ENCODE measurements at regions not wholly inside any gene's neighbourhood (a gene's known extent, or its start where the extent isn't known, plus 50 kb on each side); places are given as distances from the start of the nearest gene placed in this dataset.
"Not testable (repeated sequence)": the region's sequence is repeated elsewhere in the genome, so short reads cannot be mapped to it uniquely, and the experiment has no call there.

DNA sequence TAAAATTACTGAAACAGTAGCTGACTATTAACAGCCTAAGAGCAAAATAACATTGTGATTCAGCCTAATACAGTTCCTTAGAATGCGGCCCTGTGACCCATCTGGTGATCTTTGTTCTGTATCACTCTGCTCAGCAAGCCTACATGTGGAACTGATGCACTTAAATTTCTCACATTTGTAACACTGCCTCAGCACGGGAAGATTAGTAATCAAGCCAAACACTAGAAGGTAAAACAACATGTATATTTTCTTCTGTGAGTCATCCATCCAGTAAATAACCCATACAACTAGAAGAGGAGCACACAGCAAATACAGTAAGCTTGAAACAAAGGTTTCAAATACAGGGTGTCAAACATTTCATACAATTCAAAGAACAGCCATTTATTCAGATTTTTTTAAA is 189.7 kb upstream of the NOX3 start:
- no peak for DNase-seq

DNA sequence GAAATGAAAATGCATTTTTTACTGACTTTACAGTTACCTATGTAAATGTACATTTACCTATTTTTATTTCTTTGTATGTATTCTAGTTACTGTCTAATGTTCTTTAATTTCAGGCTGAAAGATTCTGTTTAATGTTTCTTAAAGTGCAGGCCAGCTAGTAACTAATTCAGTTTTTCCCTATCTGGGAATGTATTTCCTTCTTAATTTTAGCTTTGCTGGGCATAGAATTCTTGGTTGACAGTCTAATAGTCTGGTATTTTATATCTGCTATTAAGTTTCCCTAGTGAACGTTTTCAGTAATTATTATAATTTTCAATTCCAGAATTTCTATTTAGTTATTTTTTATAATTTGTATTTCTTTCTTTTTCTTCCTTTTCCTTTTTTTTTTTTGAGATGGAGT is 186.0 kb upstream of the NOX3 start:
- no peak for DNase-seq

DNA sequence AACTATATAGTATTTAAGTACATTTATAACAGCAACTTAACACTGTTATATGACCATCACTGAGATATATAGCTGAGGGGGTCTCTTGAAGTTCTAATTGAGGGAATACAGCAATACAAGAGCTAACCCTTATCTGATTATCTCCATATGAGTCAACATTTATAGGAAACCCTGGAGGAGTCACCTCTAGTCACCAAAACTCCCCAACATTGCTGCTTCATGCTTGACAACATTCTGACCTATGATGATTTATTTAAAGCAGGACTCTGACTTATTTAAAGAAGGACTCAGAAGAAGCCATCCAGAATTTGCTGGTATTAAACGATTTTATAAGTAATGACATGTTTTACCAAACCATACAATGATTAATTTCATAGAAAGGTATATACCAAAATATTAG is 182.6 kb upstream of the NOX3 start:
- DNase-seq, result no peak

DNA sequence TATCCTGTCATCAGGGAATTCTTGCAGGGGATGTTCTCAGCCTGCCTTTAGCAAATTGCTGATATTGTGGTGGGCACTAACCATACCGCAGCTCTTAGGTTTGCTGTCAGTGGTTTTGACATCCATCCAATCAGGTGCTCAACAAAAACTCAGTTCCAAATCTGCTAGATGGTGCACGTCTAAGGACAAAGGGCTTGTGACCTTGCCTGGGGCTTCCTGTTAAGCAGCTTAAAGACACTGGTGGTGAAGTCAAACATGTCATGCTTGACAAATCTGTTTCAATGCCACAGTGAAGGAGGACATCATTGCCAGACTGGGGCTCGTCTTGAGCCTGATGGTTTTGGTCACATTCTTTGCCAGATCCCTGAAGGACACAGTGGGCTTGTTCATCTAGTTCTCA is 179.8 kb upstream of the NOX3 start:
- no peak for DNase-seq

DNA sequence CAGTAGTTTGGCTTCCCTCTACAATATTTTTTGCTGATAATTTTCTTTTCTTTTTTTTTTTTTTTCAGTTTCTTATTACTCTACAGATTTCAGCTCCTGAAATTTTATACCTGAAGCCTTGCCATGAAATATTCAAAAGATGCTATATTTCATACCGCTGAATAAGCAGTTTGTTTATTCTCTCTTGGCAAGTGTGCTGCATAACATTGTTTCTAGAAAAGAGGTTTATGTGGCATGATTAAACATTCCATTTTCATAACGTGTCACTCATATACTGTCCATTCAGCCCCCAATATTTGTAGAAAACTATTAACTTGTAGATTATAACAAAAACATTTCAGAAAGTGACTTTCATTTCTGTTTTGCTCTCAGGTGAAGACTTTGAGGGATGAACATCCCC is 174.4 kb upstream of the NOX3 start:
- no peak for DNase-seq

DNA sequence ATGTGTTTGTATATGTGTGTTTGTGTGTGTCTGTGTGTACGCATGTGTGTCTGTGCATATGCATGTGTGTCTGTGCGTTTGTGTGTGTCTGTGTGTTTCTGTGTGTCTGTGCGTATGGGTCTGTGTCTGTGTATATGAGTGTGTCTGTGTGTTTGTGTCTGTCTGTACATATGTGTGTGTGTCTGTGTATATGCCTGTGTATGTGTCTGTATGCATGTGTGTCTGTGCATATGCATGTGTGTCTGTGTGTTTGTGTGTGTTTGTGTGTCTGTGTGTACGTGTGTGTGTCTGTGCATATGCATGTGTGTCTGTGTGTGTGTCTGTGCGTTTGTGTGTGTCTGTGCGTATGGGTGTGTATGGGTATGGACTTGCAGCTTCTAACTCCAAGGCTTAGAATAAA is 174.0 kb upstream of the NOX3 start:
- no peak for DNase-seq

DNA sequence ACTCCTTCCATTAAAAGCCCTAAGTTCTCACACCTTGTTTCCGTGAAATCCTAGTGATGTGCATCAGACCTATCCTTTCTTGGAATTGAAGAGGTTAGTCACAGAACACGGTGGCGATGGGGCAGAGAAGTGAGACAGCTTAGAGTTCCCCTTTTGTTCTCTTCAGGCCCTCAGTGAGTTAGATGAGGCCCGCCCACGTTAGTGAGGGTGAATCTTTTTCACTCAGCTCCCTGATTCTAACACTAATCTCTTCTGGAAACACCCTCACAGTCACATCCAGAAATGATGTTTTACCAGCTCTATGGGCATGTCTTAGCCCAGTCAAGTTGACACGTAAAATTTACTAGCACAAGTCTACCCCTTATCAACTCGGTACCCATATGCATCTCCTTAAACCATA is 172.7 kb upstream of the NOX3 start:
- DNase-seq, result no peak

DNA sequence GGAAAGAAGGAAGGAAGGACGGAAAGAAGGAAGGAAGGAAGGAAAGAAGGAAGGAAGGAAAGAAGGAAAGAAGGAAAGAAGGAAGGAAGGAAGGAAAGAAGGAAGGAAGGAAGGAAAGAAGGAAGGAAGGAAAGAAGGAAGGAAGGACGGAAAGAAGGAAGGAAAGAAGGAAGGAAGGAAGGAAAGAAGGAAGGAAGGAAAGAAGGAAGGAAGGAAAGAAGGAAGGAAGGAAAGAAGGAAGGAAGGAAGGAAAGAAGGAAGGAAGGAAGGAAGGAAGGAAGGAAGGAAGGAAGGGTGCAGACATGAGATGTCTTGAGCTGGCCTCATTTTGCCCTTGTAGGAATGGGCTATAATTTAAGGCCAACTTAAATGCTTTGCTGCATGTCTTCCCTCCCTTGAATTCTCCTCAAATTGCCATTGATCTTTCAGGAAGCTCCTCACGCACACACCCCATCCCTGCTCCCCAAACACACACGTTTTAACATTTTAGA is 172.1 kb upstream of the NOX3 start:
- not testable (repeated sequence) for DNase-seq

DNA sequence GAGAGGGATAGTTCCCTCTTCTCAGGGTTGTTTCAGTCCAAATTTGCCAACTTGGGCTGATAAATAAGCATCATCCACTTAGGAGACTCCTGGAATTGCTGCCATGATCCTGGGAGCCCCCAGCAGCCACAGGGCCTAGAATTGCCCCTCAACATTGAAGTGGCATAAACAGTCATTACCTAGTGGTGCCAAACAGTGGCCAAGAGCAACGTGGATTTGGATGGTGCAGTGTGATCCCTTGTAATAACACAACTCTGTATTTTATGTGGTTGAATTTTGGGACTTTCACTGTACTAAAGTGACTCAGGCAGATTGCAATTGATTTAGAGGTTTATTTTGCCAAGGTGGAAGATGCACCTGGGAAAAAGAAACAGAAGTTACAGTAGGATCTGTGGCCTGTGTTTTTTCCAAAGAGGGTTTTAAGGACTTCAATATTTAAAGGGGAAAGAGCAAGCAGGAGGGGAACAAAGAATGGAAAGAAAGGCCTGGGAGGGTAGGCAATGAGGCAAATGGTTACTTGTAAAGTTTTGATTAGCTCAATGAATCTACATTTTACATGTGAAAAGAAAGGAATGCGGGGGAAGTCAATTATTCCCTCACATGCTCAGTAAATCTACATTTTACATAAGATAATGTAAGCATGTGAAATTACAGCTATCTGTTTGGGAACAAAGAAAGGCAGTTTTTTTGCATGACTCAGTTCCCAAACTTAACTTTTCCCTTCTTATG is 168.0 kb upstream of the NOX3 start:
- no peak for DNase-seq

DNA sequence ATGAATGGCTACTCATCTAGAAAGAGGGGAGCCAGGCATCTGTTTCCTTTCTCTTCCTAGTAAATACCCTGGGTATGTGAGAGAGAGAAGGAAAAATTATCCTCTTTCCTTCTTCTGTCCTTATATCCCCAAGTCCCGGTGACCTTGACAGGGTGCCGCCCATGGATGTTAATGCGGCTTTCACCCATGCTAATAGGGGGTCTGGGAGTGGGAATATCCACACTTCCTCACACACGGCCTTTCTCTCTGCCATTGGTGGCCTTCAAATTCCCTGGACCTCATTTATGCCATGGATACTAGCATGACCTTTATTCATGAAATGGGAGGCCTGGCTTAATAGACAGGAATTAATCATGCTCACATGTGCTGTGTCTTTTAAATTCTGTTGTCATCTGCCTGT is 159.0 kb upstream of the NOX3 start:
- DNase-seq, result no peak

DNA sequence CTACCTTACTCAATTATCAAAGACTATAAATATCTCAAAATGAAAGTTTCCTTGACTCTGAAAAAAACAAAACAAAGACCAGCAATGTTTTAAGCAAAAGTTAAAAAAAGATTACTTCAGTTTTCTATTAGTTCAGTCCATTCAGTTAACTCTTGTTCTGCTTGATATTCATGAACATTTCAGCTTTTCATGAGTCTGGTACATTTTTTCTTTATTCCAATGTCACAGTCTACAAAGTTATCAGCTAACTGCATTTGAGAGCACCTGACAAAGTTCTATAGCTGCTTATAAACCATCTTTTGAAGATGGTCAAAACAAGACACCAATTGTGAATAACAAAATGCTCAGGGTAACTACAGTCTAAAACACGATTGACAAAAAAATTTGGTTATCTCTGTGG is 156.1 kb upstream of the NOX3 start:
- DNase-seq, result no peak

DNA sequence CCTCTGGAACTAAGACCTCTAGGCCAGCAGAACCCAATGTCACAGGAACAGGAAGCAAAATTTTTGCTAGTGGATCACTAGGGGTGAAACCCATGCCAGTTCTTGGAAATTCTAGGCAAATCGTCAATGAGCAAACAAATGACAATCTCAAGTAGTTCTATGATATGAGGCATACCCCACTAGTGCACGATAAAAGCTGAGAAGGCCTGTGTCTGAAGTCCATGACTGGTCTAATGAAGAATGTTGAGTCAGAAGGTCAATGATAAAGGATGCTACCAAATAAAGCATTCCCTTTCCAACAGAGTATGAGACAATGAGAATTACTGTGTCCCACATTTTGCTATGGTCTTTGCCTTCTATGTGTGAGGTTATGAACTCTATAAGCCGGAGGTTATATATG is 149.4 kb upstream of the NOX3 start:
- no peak for DNase-seq

DNA sequence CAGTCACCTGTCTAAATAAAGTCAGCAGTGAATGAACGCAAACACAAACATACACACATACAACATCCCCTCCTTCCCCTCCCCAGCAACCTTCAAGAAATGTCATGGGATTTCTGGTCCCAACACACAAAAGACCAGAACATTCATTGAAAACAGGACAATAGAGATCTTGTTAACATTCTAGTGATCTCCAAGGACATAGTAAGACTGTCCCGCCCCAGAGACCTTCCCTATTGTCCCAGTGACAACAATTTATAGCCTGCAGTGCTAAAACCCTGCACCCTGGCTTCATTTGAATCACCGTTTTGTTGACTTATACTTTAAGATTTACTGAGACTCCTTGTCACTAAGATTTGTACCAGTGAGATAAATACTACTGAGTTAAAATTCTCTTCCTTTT is 143.9 kb upstream of the NOX3 start:
- no peak for DNase-seq

DNA sequence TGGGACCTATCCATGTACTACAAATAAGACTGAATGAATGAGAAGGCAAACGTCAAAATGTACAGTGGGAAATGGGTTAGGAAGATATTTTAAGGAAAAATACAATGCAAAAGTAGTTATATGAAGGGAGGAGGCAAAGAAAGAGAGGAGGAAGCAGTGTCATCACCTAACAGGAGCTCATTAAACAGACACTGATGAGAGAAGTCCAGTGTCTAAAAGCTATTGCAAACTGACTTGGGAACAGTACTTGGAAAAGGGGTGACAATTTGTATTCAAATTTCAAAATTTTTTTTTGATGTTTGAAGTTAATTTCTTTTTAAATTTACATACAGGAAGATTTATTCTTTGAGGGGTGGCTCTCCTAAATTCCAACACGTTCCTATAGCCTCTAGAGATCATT is 143.5 kb upstream of the NOX3 start:
- no peak for DNase-seq

DNA sequence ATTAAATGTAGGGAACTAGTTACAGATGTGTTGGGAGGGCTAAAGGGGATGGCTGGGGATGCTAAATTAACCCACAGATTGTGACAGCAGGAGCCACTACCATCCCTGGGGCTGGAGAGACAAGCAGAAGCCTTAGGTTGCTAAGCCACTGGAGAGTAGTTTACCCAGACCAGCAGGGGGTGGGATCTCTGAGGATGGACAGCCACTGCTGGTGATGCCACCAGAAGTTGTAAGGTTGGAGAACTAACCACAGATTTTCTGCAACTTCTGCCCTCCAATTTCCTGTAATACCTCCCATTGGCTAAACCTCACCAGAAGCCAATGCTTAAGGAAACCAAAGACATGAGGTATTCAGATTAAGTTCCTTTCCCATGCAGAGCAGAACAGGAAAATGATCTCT is 139.6 kb upstream of the NOX3 start:
- no peak for DNase-seq

DNA sequence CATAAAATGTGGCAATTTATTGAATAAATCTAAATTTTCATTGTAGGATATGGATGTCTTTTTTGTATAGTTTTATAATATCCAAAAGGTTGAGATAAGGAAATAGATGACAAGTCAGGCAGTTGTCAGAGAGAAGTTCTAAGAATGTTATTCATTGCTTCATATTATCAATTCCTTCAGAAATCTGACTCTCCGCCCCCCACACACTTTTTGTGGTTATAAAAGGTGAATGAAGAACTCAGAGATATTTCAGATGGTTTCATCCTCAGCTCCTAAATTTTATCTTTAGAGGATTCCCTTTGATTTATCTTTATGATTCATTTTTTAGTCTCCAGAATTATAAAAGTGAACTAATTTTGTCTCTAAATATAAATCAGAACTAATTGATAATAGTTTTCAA is 136.1 kb upstream of the NOX3 start:
- DNase-seq, result no peak

DNA sequence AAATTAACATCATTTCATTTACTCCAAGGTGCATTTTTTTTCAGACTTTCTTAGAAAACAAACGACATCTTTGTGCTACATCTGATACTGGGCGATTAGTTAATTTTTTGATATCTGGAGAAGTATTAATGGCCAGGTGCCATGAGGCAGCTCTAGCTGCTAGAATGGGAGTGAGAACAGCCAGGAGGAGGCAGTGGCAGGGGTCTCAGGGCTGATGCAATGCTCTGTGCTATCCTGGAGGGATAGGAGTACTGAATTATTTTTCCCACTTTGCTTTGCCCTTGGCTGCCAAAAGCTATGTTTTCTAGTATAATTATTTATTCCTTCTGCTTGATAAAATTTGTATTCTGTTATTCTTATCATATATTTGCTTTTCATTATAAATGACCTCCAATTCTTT is 133.6 kb upstream of the NOX3 start:
- DNase-seq, result no peak

DNA sequence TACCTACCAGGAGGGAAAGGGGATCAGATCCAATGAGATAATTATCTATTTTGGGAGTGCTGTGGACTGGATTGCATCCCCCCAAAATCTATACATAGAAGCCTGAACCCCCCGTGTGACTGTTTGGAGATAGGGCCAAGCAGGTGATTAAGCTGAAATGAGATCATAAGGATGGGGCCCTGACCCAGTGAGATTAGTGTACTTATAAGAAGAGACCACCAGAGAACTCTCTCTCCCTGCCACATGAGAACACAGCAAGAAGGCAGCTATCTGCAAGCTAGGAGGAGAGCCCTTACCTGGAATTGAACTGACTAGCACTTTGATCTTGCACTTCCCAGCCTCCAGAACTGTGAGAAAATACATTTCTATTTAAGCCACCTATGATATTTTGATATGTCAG is 132.2 kb upstream of the NOX3 start:
- no peak for DNase-seq

DNA sequence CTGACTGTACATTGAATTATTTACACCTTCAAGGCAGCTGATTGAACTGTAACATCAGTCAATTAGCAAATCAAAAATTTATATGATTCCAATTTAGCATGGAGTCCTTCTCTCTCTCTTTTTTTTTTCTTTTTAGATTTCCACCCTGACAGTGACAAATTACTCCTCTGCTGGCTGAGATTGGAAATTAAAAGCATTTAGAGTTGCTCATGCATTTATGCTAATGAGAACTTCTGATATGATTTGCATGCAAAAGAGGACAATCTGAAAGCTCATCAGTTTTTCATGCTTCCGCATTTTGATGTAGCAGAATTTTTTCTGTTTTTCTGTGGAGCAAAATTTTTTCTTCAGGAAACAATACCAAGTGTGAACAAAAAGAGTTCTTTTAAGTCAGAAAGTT is 130.5 kb upstream of the NOX3 start:
- no peak for DNase-seq

DNA sequence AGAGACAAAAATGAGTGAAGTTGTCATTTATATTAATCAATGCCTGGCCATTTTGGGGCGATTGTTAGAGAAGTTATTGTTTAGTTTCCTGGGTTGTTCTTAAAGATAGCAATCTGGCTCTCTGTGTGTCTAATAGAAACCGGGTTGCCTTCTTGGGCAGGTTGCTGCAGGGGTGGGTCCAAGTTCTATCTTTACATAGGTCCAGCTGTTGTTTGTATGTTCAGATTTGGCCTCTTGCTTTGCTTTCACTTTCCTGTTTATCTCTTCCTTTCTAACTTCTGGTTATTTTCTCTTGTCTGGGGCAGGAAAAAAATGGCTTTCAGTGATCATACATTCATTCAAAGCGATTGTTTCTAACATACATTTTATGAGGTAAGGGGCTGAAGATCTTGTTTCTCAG is 128.4 kb upstream of the NOX3 start:
- no peak for DNase-seq

DNA sequence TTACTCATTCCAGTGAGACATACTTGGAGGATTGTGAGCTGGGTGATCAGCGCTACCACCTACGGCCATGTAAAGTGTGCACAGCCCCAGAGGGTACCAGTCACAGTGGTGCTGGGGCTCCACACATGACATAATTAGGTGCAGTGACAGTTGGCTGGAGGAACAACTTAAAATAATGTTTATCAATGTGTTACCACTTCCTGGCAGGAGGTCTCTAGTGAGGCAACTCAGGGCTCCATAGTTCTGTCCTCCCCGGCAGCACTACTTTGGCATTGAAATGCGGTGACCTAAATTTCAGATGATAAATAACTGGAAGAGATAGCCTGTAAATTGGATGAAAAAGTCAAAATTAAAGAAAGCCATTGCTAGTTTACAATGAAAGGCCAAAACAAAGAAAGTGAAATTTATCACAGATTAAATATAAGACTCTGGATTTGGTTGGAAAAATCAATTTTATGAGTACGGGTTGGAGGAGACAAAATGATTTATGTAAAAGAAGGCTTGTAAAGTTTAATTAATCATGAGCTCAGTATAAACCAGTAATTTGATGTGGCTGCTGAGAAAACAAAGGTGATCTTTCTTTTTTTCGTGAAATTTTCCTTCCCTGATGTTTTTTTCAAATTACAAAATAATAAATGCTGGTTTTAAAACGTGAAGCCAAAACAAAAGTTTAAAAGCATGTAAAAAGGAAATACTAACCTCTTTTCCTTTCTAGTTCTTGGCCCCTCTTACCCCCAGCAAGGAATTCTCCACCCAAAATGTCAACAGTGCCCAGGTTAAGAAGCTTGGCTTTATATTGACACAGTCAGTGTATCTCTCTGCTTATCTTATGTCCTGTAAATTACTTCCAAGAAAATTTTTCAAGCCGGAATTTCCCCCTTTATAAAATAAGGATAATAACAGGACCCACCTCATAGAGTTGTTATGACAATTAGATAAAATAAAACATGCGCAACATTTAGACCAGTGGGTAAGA is 126.7 kb upstream of the NOX3 start:
- no peak for DNase-seq

DNA sequence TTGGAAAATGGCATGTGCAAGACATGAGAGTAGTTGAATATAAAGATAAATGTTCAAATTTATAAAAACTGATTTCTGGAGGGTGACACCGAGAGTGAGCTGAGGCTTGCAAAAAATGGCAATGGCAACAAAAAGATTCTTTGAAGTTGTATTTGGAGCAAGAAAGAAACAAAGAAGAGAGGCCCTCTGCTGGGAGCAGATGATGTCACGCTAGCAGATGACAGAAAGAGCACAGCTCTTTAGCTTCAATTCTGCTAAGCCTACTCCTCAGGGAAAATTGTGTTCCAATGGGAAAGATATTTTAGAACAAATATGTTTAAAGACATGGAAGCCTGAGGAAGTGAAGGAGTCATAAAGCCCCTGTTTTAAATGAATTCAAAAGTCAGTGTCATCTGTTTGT is 125.3 kb upstream of the NOX3 start:
- no peak for DNase-seq

DNA sequence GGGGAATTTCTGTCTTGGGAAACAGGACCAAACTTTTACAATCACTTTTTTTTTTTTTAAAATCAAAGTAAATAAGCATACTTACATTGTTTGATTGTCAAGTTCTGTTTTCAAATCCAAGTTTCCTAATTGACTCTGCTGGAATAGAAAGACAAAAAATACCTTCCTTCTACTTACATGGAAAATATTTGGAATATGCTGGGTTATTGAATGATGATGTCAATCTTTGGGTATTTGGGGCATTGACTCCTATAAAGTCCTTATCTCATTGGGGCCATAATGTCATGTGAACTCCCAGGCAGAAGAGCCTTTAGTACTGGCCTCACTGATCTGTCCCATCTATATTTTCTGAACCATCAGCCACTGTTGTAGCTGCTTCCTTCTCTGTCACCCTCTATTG is 122.6 kb upstream of the NOX3 start:
- DNase-seq, result no peak

DNA sequence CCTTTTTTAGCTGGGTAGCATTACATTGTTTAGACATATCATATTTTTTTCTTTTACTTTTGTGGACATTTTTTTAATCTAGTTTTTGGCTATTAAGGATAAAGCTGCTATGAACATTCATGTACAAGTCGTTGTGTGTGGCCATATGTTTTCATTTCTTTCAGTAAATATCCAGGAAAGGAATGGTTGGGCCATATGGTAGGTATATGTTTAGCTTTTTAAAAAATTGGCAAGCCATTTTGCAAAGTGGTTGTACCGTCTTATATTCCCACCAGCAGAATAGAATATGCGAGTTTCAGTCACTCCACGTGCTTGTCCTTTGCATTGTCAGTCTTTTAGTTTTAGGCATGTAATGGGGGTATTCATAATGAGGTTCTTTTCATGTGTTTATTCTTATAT is 106.3 kb upstream of the NOX3 start:
- DNase-seq, result no peak

All from occipital lobe (tissue), 1 donor.